ENCODE measurements at regions not wholly inside any gene's neighbourhood (a gene's known extent, or its start where the extent isn't known, plus 50 kb on each side); places are given as distances from the start of the nearest gene placed in this dataset.

DNA sequence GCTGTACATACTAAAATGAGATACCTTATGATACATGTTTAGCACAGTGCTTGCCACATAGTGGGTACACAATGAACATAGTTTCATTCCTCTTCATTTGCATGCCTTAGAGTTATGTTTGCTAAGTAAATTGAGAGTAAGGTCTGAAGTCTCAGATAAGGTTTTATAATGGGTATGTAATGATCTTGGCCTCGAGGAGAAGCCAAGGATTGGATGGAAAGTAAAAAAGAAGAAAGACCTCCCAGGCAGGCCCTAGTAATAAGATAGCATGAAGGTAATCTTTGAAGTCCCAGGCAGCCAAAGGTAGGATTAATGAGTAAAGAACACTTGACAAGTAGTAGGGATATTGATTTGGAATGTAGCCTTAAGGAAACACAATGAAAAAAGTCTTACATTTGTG, 55.8 kb upstream of the TSPAN7 start:
- Histone ChIP-seq H3K27ac (no peak overlapping the region), H3K4me3 (no peak overlapping the region), H3K4me1 (no peaks in the 10 kb centered on the region), H3K9me3 (no peaks in the 10 kb centered on the region), H3K4me2 (no peak overlapping the region)
- DNase-seq (ENCODE audit: low read depth in 1 of 2, low spot score in 1 of 2) (no peak), FAIRE-seq (no peak), ATAC-seq (no peak)
- TF ChIP-seq HEYL (CRISPR knock-in tag; IDR thresholded peaks at IDR 0.05) (no peak), EHF (CRISPR knock-in tag; IDR thresholded peaks at IDR 0.05) (no peak)
- ChIA-PET POLR2A (no interaction called here), CTCF (no interaction called here)
- WGBS (ENCODE audit: missing lambda C conversion rate) = 0% methylated on average over 1 of the region's 1 CpG

Measured in A549 (cell line).